Erythroblast (primary cell): ENCODE measurements at regions not wholly inside any gene's neighbourhood (a gene's known extent, or its start where the extent isn't known, plus 50 kb on each side); places are given as distances from the start of the nearest gene placed in this dataset.

Experiments used
- GATA1 ChIP-seq: IDR thresholded peaks from 2 replicates; pipeline ENCODE4 v1.6.1; 2011; ENCODE audit warnings: low read depth, mild to moderate bottlenecking, control low read depth, low read length, moderate library complexity
- POLR2A ChIP-seq: IDR thresholded peaks from 2 replicates; pipeline ENCODE4 v1.6.1; 2011; ENCODE audit warnings: mild to moderate bottlenecking, low read length

DNA sequence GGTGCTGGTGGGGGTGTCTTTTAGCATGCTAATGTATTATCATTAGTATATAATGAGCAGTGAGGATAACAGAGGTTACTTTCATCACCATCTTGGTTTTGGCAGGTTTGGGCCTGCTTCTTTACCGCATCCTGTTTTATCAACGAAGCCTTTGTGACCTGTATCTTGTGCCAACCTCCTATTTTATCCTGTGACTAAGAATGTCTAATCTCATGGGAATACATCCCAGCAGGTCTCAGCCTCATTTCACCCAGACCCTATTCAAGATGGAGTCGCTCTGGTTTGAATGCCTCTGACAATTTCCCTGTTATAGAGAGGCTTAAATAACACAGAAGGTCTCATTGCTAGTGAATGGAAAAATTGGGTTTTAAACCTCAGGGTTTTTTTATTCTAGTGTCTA is 300.8 kb upstream of the PROX1 start:
- TF ChIP-seq POLR2A, result no peak
- no peak for TF ChIP-seq GATA1
